GM12878 (cell line): ENCODE measurements at regions not wholly inside any gene's neighbourhood (a gene's known extent, or its start where the extent isn't known, plus 50 kb on each side); places are given as distances from the start of the nearest gene placed in this dataset.
A peak's percentile ranks its signal among the peaks of the same experiment; 100 is the strongest.

Experiments used
- ATAC-seq: fragments of 200-7000 bp; cut with Tn5 transposase; 3 replicates; pipeline ENCODE4 v1.9.1; 2020; ENCODE audit warnings: mild to moderate bottlenecking, moderate library complexity
- BruUV-seq: library from RNA; stranded (reverse); fragments of 400-500 nt; replicated peaks from 2 replicates; lab custom pipeline; 2021; lab: Mats Ljungman, UMichigan
- CTCF ChIA-PET: fragments of 300-600 bp; sonication (Branson Sonifier 250); formaldehyde crosslinking; extraction: SDS; loops from one replicate; lab custom pipeline; 2021; ENCODE audit warnings: inconsistent platforms; lab: Yijun Ruan, JAX
- POLR2A ChIA-PET: fragments of 350-600 bp; formaldehyde crosslinking; extraction: SDS; loops from one replicate; lab custom pipeline; 2021; ENCODE audit warnings: inconsistent platforms; lab: Charles Lee
- RAD21 ChIA-PET: fragments of 300-600 bp; sonication (Branson Sonifier 250); formaldehyde crosslinking; loops from one replicate; lab custom pipeline; 2023; ENCODE audit warnings: antibody characterized with exemption; ENCODE audit not compliant: unreplicated experiment; lab: Charles Lee
- SMC1A ChIA-PET: fragments of 300-600 bp; sonication (Branson Sonifier 250); formaldehyde crosslinking; loops from one replicate; lab custom pipeline; 2023; ENCODE audit not compliant: unreplicated experiment, uncharacterized antibody; lab: Charles Lee
- DNase-seq: peaks from one replicate; pipeline ENCODE4 v3.0.0-alpha.2; 2011; ENCODE audit warnings: low read depth, low spot score
- FAIRE-seq: peaks from 3 replicates; lab custom pipeline; 2011; peaks lifted over from hg19 to GRCh38; lab: Jason Lieb, UNC
- H2AFZ ChIP-seq: 2 replicates; pipeline ENCODE4 v1.6.0; 2011; ENCODE audit warnings: low read depth, low read length, control low read depth; ENCODE audit not compliant: control insufficient read depth
- H3K27ac ChIP-seq: 2 replicates; pipeline ENCODE4 v1.5.1; 2011; ENCODE audit warnings: control low read depth; ENCODE audit not compliant: control insufficient read depth, insufficient read depth
- H3K27me3 ChIP-seq, 2 experiments: replicated peaks in 1 of 2; 2 replicates each; pipeline versions ENCODE4 v1.6.0 to v1.6.1; 2011; ENCODE audit warnings: low read length in 1 of 2; ENCODE audit not compliant: control insufficient read depth in 2 of 2, insufficient read depth in 2 of 2
- H3K36me3 ChIP-seq, 2 experiments: 2 replicates each; pipeline ENCODE4 v1.5.1; 2011; ENCODE audit warnings: low read length in 1 of 2; ENCODE audit not compliant: control insufficient read depth in 2 of 2, insufficient read depth in 2 of 2
- H3K4me1 ChIP-seq: 2 replicates; pipeline ENCODE4 v1.6.1; 2011; ENCODE audit warnings: mild to moderate bottlenecking, low read length, moderate library complexity, mixed read lengths; ENCODE audit not compliant: control insufficient read depth, insufficient read depth
- H3K4me2 ChIP-seq: 2 replicates; pipeline ENCODE4 v1.6.0; 2011; ENCODE audit warnings: control low read depth; ENCODE audit not compliant: control insufficient read depth, insufficient read depth
- H3K4me3 ChIP-seq: fragments of 200-600 bp; sonication (generic); 2 replicates; pipeline ENCODE4 v1.5.1; 2016
- H3K79me2 ChIP-seq: 2 replicates; pipeline ENCODE4 v1.6.0; 2011; ENCODE audit warnings: low read length; ENCODE audit not compliant: control insufficient read depth, insufficient read depth
- H3K9ac ChIP-seq: 2 replicates; pipeline ENCODE4 v1.8.0; 2011; ENCODE audit warnings: low read length, control low read depth, mixed read lengths; ENCODE audit not compliant: control insufficient read depth, insufficient read depth
- H3K9me3 ChIP-seq: replicated peaks from 3 replicates; pipeline ENCODE4 v1.5.1; 2011; ENCODE audit warnings: mild to moderate bottlenecking, low read length; ENCODE audit not compliant: control insufficient read depth, insufficient read depth
- H4K20me1 ChIP-seq: 2 replicates; pipeline ENCODE4 v1.6.0; 2011; ENCODE audit not compliant: control insufficient read depth, insufficient read depth
- BHLHE40 ChIP-seq, 2 experiments: fragments of 450-650 bp in 1 of 2; IDR thresholded peaks; 2 replicates each; pipeline ENCODE4 v1.6.1; 2011 to 2017; ENCODE audit warnings: low read depth in 2 of 2, borderline replicate concordance in 1 of 2, improper control_type of control experiment in 1 of 2, low read length in 1 of 2, mild to moderate bottlenecking in 1 of 2
- CEBPZ ChIP-seq: fragments of 150-350 bp; IDR thresholded peaks from 2 replicates; pipeline ENCODE4 v1.6.1; 2016; ENCODE audit warnings: low read depth, low read length
- CTCF ChIP-seq, 3 experiments: IDR thresholded peaks in 2 of 3; conservative IDR thresholded peaks in 1 of 3; 2 replicates each; pipeline ENCODE4 v1.5.1; 2011; ENCODE audit warnings: low read depth in 3 of 3, low read length in 3 of 3, mild to moderate bottlenecking in 3 of 3, control low read depth in 2 of 3, moderate library complexity in 2 of 3, inconsistent platforms in 1 of 3, mixed read lengths in 1 of 3; ENCODE audit not compliant: control insufficient read depth in 2 of 3, insufficient read depth in 1 of 3; ENCODE audit errors: extremely low read depth in 1 of 3
- E4F1 ChIP-seq: fragments of 450-650 bp; IDR thresholded peaks from 2 replicates; pipeline ENCODE4 v1.6.1; 2018; ENCODE audit warnings: borderline replicate concordance, mild to moderate bottlenecking; ENCODE audit not compliant: partially characterized antibody
- RAD21 ChIP-seq: IDR thresholded peaks from 2 replicates; pipeline ENCODE4 v1.6.1; 2011; ENCODE audit warnings: mild to moderate bottlenecking, low read depth, low read length, moderate library complexity; ENCODE audit not compliant: insufficient read depth
- SMC3 ChIP-seq: IDR thresholded peaks from 2 replicates; pipeline ENCODE4 v1.6.1; 2011; ENCODE audit warnings: low read length, improper control_type of control experiment, borderline replicate concordance
- TBL1XR1 ChIP-seq: IDR thresholded peaks from 2 replicates; pipeline ENCODE4 v1.6.1; 2012; ENCODE audit warnings: low read depth, low read length, improper control_type of control experiment
- TCF12 ChIP-seq: IDR thresholded peaks from 2 replicates; pipeline ENCODE4 v1.6.1; 2011; ENCODE audit warnings: low read depth, mild to moderate bottlenecking, low read length
- ZNF24 ChIP-seq: fragments of 450-650 bp; IDR thresholded peaks from 2 replicates; pipeline ENCODE4 v1.6.1; 2017; ENCODE audit warnings: antibody characterized with exemption, mild to moderate bottlenecking
- ZSCAN29 ChIP-seq: fragments of 450-650 bp; IDR thresholded peaks from 2 replicates; pipeline ENCODE4 v1.6.1; 2017; ENCODE audit warnings: mild to moderate bottlenecking, moderate library complexity
- WGBS: methylation state at CpG from one replicate; pipeline ENCODE4 v1.1.6; 2016; ENCODE audit warnings: low lambda C conversion rate; ENCODE audit not compliant: insufficient replicate concordance, insufficient coverage; ENCODE audit errors: missing lambda C conversion rate; 5-methylcytosine and 5-hydroxymethylcytosine counted together
- in situ Hi-C: fragments of 300-500 bp; cut with MboI; formaldehyde crosslinking; loops from 9 replicates; pipeline ENCODE4 v1.14.3; 2018; ENCODE audit warnings: mixed read lengths
- intact Hi-C: fragments of 100-400 bp; cut with micrococcal nuclease; formaldehyde crosslinking; loops from one replicate; pipeline ENCODE4 v1.14.2; 2022; ENCODE audit not compliant: unreplicated experiment

- WGBS, result 30% methylated on average over 6 of the region's 8 CpGs
- ChIA-PET POLR2A (no interaction called here), RAD21 (no interaction called here), CTCF (no interaction called here), SMC1A (no interaction called here)
- H3K79me2 ChIP-seq, result no peaks in the 10 kb centered on the region
- no peak overlapping the region for H3K4me3 ChIP-seq
- ATAC-seq (peak; percentile 76), FAIRE-seq (no peak), DNase-seq (no peak)
- no peak overlapping the region for H3K27ac ChIP-seq
- no peaks in the 10 kb centered on the region for H4K20me1 ChIP-seq
- in situ Hi-C loops, result no loop called here
- H3K9me3 ChIP-seq, result no peaks in the 10 kb centered on the region
- no peak overlapping the region for H3K9ac ChIP-seq
- no peak overlapping the region for H2AFZ ChIP-seq
- H3K27me3 ChIP-seq, result no peaks in the 10 kb centered on the region
- intact Hi-C loops, result no loop called here
- no peak overlapping the region for H3K4me2 ChIP-seq
- TF ChIP-seq BHLHE40 (IDR thresholded peaks at IDR 0.05; ENCODE audit: borderline replicate concordance in 1 of 2, low read depth in 2 of 2, low read length in 1 of 2) (no peak), E4F1 (no peak), TBL1XR1 (no peak), ZNF24 (no peak), CEBPZ (no peak), SMC3 (no peak; the same call in 1 of the 2 replicates), RAD21 (peak; percentile 45), CTCF (IDR thresholded peaks at IDR 0.05 in 2 of 3, conservative IDR thresholded peaks at IDR 0.05 in 1 of 3; ENCODE audit: control insufficient read depth in 2 of 3, extremely low read depth in 1 of 3, insufficient read depth in 1 of 3, low read depth in 3 of 3, low read length in 3 of 3) (peak in 2 of 3 experiments; percentile 19 to 21; a peak in 2 of 6 replicates), ZSCAN29 (no peak), TCF12 (no peak)
- no TSS peak for BruUV-seq
- H3K36me3 ChIP-seq, result no peaks in the 10 kb centered on the region
- no peaks in the 10 kb centered on the region for H3K4me1 ChIP-seq
Measured at GRCh38 chr15:29403772-29404171, 134.2 kb upstream of the NSMCE3 start.
